Activated CD4-positive, alpha-beta memory T cell treated with anti-CD3 and anti-CD28 coated beads, Interleukin-2, amount 10 ng/mL, durations not matched to agents 7 days and 5 days (primary cell): ENCODE measurements at regions not wholly inside any gene's neighbourhood (a gene's known extent, or its start where the extent isn't known, plus 50 kb on each side); places are given as distances from the start of the nearest gene placed in this dataset.

Experiments used
- CTCF ChIA-PET: fragments of 350-600 bp; sonication (Branson Sonifier 250); formaldehyde crosslinking; loops from one replicate; lab custom pipeline; 2021; ENCODE audit warnings: antibody characterized with exemption, inconsistent platforms; lab: Charles Lee
- POLR2A ChIA-PET: fragments of 350-600 bp; sonication (Branson Sonifier 250); formaldehyde crosslinking; loops from one replicate; lab custom pipeline; 2021; ENCODE audit warnings: antibody characterized with exemption; lab: Charles Lee
- DNase-seq: peaks from one replicate; pipeline ENCODE4 v3.0.0-alpha.2; 2020
- H3K27ac Mint-ChIP-seq: one replicate; pipeline ENCODE4 v1.8.0; 2021; ENCODE audit warnings: mild to moderate bottlenecking, mixed read lengths
- H3K27me3 Mint-ChIP-seq: one replicate; pipeline ENCODE4 v1.8.0; 2021; ENCODE audit warnings: mixed read lengths
- H3K36me3 Mint-ChIP-seq: one replicate; pipeline ENCODE4 v1.8.0; 2021; ENCODE audit warnings: low read depth, mixed read lengths
- H3K4me1 Mint-ChIP-seq: one replicate; pipeline ENCODE4 v1.8.0; 2021; ENCODE audit warnings: mixed read lengths
- H3K4me3 Mint-ChIP-seq: one replicate; pipeline ENCODE4 v1.8.0; 2021; ENCODE audit warnings: mild to moderate bottlenecking, mixed read lengths
- H3K9me3 Mint-ChIP-seq: one replicate; pipeline ENCODE4 v1.8.0; 2021; ENCODE audit warnings: mixed read lengths

DNA sequence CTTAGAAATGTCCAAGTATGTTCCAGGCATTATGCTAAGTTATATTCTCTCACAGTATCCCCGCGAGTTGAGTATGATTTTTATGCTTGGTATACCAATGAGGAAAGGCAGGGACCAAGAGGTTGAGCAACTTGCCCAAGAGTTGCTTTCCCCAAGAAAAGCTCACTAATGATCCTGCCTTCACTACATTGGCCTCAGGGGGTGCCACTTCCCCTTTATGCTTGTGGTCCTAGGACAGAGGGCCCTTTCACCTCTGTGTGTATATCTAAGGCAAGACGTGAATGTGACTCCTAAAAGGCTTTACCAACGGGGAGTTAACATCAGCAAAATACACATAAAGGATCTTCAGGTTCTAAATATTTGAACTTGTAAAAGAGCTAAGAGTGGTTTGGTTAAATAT is 164.4 kb upstream of the CPEB2 start:
- H3K27ac Mint-ChIP-seq = no peak overlapping the region
- no peaks in the 10 kb centered on the region for H3K27me3 Mint-ChIP-seq
- H3K9me3 Mint-ChIP-seq = peaks cover 4% of the 10 kb centered on the region
- DNase-seq = no peak
- no peaks in the 10 kb centered on the region for H3K36me3 Mint-ChIP-seq
- CTCF ChIA-PET = no interaction called here
- POLR2A ChIA-PET = no interaction called here
- H3K4me1 Mint-ChIP-seq = no peaks in the 10 kb centered on the region
- H3K4me3 Mint-ChIP-seq = no peak overlapping the region

DNA sequence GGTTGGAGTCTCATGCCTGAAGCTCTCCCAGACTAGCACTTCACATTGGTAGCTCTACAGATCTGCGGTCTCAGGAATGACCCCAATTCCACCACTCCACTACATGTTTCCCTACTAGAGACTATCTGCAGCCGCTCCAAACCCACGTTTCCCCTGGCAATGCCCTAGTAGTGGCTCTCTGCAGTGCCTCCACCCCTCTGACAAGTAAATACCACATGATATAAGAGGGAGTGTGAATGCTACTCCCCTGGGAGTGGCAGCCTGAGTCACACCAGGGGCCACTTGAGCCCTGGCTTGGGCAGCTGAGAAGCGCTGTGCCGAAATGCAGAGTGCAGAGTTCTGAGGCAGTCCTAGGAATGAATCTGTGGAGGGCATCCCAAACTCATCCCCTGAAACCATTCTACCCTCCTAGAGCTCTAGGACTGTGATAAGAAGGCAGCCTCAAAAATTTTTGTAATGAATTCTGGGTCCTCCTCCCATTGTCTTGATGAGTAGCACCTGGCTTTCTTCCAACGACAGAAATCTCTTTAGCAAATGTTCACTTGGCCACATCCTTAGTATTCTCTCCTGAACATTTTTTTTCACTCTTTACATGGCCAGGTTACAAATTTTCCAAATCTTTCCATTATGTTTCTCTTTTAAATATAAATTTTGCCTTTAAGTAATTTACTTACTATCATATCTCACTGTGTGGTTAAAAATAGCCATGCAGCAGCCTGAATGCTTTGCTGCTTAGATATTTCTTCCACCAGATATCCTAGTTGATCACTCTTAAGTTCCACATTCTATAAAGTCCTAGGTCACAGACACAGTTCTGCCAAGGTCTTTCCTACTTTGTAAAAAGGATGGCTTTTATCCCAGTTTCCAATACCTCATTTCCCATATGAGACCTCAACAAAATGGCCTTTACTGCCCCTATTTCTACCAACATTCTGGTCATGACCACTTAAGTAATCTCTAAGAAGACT is 160.2 kb upstream of the CPEB2 start:
- no peaks in the 10 kb centered on the region for H3K4me1 Mint-ChIP-seq
- H3K27ac Mint-ChIP-seq = no peak overlapping the region
- POLR2A ChIA-PET = no interaction called here
- CTCF ChIA-PET = no interaction called here
- H3K36me3 Mint-ChIP-seq = no peaks in the 10 kb centered on the region
- DNase-seq = no peak
- no peaks in the 10 kb centered on the region for H3K27me3 Mint-ChIP-seq
- H3K9me3 Mint-ChIP-seq = peaks cover 4% of the 10 kb centered on the region
- no peak overlapping the region for H3K4me3 Mint-ChIP-seq

DNA sequence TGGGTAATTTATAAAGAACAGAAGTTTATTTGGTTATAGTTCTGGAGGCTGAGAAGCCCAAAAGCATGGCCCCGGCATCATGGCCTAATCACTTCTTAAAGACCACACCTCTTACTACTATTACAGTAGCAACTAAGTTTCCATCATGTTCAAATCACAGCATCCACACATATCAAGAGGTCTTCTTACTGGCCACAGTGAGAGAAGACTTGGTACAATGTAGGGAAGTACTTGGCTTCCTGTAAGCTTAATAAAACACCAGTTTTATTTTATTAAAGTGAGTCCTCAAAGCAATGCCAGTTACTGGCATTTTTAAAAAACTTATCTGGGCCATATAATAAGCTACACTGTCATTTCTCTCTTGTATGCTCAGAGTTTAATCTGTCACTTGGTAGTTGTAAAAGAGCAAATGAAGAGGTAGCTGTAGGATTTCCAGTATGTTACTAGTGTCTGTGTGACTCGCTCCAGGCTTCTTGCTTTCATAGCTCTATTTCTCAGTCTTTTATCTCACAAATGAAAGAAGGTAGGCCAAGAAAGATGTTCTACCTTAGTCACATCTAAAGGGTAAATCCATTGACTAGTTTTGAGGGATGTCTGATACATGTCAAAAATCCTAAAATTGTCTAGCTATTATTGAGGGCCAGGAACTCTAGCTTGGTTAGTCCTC is 159.2 kb upstream of the CPEB2 start:
- ChIA-PET CTCF (no interaction called here), POLR2A (no interaction called here)
- no peaks in the 10 kb centered on the region for H3K4me1 Mint-ChIP-seq
- peaks cover 4% of the 10 kb centered on the region for H3K9me3 Mint-ChIP-seq
- no peak overlapping the region for H3K4me3 Mint-ChIP-seq
- DNase-seq = no peak
- H3K27me3 Mint-ChIP-seq = no peaks in the 10 kb centered on the region
- H3K27ac Mint-ChIP-seq = no peak overlapping the region
- H3K36me3 Mint-ChIP-seq = no peaks in the 10 kb centered on the region

DNA sequence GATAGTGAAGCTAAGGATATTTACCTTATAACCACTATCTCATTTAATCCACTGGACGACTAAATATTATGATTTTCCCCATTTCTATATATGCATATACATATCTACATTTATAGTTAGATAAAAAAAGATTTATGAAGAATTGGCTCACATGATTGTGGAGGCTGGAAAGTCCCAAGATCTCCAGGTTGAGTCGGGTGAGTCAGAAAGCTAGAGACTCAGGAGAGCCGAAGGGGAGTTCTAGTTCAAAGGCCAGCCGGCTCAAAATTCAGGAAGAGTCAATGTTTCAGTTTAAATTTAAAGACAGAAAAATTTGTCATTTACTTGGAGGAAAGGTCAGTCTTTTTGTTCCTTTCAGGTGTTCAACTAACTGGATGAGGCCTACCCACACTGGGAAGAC is 158.2 kb upstream of the CPEB2 start:
- no peak for DNase-seq
- CTCF ChIA-PET = no interaction called here
- Mint-ChIP-seq H3K27me3 (no peaks in the 10 kb centered on the region), H3K27ac (no peak overlapping the region), H3K4me3 (no peak overlapping the region), H3K4me1 (no peaks in the 10 kb centered on the region), H3K36me3 (no peaks in the 10 kb centered on the region), H3K9me3 (peaks cover 4% of the 10 kb centered on the region)
- POLR2A ChIA-PET = no interaction called here

DNA sequence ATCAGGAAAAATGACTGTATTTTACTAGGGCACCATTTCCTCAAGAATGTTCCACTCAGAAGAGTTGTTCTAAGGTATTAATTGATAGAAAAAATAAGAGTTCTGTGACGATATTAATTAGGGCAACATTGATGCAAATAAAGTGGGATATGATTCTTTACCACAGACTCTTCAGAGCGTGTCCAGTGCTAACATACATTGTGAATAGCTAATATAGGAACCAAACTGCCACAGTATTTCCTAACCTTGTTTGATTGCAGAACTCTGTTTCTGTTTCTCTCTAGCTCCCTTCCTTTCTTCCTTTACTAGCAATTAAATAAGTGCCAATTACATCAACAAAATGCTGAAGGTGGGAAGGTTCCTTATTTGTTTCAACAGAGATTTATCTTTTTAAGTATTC is 154.1 kb upstream of the CPEB2 start:
- no peak for DNase-seq
- Mint-ChIP-seq H3K36me3 (peaks cover 5% of the 10 kb centered on the region), H3K9me3 (peaks cover 7% of the 10 kb centered on the region), H3K4me1 (peaks cover 12% of the 10 kb centered on the region), H3K27ac (no peak overlapping the region), H3K27me3 (no peaks in the 10 kb centered on the region), H3K4me3 (no peak overlapping the region)
- CTCF ChIA-PET = no interaction called here
- POLR2A ChIA-PET = no interaction called here

DNA sequence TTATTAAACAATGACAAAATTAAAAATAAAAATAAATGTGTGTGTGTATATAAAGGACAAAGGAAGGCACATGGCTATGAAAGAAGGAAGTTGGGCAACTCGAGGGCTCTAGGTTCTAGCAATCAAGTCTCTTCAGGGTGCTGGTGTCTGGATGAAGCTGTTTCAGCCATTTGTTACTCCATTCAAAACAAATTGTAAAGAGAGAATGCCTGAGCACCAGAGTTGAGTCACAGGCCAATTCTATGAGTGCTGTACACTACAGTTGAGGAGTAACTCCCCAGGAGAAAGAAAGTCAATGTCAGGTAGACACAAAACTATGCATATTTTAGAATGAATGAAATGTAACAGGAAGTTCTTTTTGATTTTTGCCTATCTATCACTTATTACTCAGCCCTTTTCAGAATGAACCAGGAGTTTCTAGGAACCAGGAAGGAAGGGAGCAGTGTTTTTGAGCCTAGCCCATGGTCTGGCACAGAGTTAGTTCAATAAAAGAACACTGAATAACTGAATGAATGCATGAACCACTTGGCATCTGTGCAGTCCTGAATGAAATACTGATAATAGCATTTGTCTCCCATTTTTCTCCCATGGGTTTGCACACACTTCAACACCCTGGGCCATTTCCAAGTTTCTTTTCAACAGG is 151.7 kb upstream of the CPEB2 start:
- Mint-ChIP-seq H3K36me3 (peaks cover 5% of the 10 kb centered on the region), H3K27ac (peak overlapping the region; percentile 17), H3K27me3 (no peaks in the 10 kb centered on the region), H3K9me3 (peaks cover 10% of the 10 kb centered on the region), H3K4me3 (no peak overlapping the region), H3K4me1 (peaks cover 14% of the 10 kb centered on the region)
- CTCF ChIA-PET = no interaction called here
- POLR2A ChIA-PET = no interaction called here
- DNase-seq = no peak

DNA sequence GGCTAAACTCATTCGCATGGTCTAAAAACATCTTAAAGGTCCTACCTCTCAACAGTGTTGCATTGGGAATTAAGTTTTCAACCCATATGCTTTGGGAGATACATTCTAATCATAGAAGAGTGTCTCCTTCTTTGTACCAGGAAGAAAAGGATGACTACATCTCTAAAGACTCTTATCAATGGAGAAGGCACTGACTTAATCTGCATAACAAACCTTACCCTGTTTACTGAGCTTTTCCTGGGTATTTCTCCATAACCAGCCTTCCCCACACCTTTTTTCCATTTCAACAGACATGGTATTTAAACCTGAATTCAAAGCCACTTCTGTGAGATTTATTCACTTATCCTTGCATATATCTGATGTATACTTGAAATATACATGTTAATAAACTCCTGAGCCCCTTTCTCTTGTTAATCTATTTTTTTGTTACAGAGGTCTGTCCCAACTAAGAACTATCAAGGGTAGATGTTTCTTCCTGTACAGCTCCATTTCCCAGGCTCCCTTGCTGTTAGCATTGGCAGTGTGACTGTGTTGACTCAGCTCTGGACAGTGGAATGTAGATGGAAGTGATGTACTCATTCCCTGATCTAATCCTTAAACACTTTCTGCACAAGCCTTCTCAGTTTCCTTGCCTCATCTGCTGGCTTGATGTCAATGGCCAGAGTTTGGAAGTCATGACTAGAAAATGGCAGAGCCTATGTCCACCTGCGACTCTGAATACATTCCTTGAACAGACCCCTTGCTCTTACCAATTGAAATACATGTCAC is 148.9 kb upstream of the CPEB2 start:
- peaks cover 32% of the 10 kb centered on the region for H3K4me1 Mint-ChIP-seq
- ChIA-PET POLR2A (no interaction called here), CTCF (no interaction called here)
- peaks cover 12% of the 10 kb centered on the region for H3K9me3 Mint-ChIP-seq
- H3K4me3 Mint-ChIP-seq = no peak overlapping the region
- H3K36me3 Mint-ChIP-seq = peaks cover 5% of the 10 kb centered on the region
- H3K27ac Mint-ChIP-seq = no peak overlapping the region
- no peak for DNase-seq
- no peaks in the 10 kb centered on the region for H3K27me3 Mint-ChIP-seq

DNA sequence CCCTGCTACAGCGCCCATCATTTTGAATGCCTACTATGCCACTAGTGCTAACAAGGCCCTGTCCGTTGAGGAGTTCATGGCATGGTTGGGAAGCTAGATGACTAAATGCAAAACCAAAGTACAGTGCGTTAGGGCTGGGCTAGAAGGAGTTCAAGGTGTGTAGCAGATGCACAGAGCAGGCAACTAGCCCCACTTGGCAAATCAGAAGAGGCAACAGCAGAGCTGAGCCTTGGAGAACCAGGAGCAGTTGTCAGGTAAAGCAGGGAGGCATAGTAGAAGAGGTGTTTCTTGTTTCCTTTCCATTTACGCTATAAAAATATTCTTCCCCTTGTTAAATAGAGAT is 146.6 kb upstream of the CPEB2 start:
- H3K4me3 Mint-ChIP-seq = no peak overlapping the region
- CTCF ChIA-PET = no interaction called here
- DNase-seq = no peak
- H3K9me3 Mint-ChIP-seq = peaks cover 12% of the 10 kb centered on the region
- peaks cover 5% of the 10 kb centered on the region for H3K36me3 Mint-ChIP-seq
- POLR2A ChIA-PET = no interaction called here
- H3K4me1 Mint-ChIP-seq = peaks cover 29% of the 10 kb centered on the region
- no peaks in the 10 kb centered on the region for H3K27me3 Mint-ChIP-seq
- peak overlapping the region; percentile 31 for H3K27ac Mint-ChIP-seq

DNA sequence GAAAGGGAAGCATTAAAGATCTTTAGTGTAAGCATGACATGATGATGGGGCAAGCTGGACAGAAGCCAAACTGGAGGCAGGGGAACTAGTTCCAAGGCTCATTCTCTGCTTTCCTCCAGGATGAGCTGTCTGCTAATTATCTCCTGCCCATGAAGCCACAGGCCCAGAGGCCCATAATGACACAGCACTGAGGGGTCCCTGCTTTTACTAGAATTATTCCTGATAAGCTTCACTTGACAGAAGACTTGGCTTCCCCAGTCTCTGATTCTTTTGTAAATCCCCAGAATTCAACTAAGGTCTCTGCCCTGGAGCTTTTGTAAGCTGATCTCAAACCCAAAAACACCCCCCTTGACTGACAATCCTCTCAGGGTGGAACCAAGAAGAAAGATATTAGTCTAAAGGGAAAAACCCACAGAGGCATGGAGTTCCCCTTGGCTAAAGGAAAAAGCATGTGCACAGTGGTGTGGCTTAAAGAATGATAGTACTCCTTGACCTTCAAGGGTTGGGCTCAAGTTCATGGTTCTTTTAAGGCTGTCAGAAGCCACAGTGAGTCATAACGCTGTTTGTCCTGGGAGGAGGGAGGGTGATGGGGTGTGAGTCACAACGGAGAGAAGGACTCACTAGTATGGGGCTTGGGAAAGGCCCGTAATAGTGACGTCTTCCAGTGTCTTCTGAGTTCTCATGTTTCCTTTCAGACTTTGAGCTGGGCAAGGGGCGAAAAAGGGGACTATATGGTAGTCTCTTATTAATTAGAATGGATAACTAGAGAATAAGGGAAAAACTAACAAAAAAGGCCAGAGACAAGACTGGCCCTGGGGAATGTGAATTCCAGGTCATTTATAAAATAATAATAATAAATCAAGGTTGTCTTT is 146.0 kb upstream of the CPEB2 start:
- Mint-ChIP-seq H3K4me1 (peaks cover 24% of the 10 kb centered on the region), H3K36me3 (peaks cover 5% of the 10 kb centered on the region), H3K27ac (peak overlapping the region; percentile 31), H3K9me3 (peaks cover 12% of the 10 kb centered on the region), H3K27me3 (no peaks in the 10 kb centered on the region), H3K4me3 (no peak overlapping the region)
- ChIA-PET POLR2A (no interaction called here), CTCF (no interaction called here)
- DNase-seq = peak; percentile 64

DNA sequence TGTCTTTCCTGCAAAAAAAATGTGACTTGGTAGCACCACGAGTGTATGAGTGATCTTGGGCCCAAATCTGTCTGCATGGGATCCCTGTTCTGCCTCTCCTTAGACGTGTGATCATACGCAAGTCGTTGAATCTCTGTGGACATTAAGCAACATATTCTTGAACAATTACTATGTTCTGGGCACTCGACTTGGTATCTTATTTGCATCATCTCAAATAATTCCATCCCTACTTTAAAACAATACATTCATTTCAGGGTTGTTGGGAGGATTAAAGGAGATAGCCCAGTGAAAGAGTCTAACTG is 145.4 kb upstream of the CPEB2 start:
- H3K27me3 Mint-ChIP-seq = no peaks in the 10 kb centered on the region
- POLR2A ChIA-PET = no interaction called here
- H3K36me3 Mint-ChIP-seq = peaks cover 5% of the 10 kb centered on the region
- no peak overlapping the region for H3K27ac Mint-ChIP-seq
- H3K4me3 Mint-ChIP-seq = no peak overlapping the region
- H3K4me1 Mint-ChIP-seq = peaks cover 24% of the 10 kb centered on the region
- DNase-seq = no peak
- CTCF ChIA-PET = no interaction called here
- peaks cover 12% of the 10 kb centered on the region for H3K9me3 Mint-ChIP-seq

DNA sequence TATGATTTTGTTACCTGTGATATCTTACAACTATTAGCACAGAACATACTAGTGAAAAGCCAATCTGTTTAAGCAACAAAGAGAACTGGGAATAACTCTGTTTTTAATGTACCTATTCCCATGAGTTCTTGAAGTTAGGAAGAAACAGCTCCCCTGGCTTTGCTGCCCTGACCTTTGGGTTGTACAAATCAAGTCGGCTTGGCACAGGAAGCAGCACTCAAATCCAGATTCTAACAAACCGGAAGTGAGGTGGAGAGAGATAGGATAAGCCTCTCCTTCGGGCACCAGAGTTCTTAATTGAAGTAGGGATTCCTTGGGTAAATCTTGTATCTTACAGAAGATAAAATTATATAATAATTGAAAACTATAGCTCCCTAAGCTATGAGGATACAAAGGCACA is 144.8 kb upstream of the CPEB2 start:
- ChIA-PET POLR2A (no interaction called here), CTCF (no interaction called here)
- Mint-ChIP-seq H3K27me3 (no peaks in the 10 kb centered on the region), H3K9me3 (peaks cover 8% of the 10 kb centered on the region), H3K27ac (no peak overlapping the region), H3K36me3 (peaks cover 2% of the 10 kb centered on the region), H3K4me1 (peaks cover 22% of the 10 kb centered on the region), H3K4me3 (no peak overlapping the region)
- DNase-seq = no peak

DNA sequence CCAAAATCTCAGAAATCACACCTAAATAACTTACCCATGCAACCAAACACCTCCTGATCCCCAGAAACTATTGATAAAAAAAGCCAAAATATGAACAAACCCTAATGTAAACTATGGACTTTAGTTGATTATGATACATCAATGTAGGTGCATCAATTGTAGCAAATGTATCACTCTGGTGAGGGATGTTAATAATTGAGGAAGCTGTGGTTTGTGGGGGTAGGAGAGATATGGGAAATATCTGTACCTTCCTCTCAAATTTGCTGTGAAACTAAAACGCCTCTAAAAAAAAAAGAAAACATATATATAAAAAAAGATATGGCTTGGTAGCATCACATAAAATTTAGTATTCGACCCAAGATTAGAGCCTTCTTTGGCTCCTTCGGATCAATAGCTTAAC is 144.3 kb upstream of the CPEB2 start:
- Mint-ChIP-seq H3K4me3 (no peak overlapping the region), H3K27ac (no peak overlapping the region), H3K4me1 (peaks cover 21% of the 10 kb centered on the region), H3K27me3 (no peaks in the 10 kb centered on the region), H3K36me3 (no peaks in the 10 kb centered on the region), H3K9me3 (peaks cover 6% of the 10 kb centered on the region)
- POLR2A ChIA-PET = no interaction called here
- CTCF ChIA-PET = no interaction called here
- no peak for DNase-seq
